Stimulated activated CD4-positive, alpha-beta T cell treated with anti-CD3 and anti-CD28 coated beads, Interleukin-2, amount 100 ng/mL, for 4 hours (primary cell): ENCODE measurements at regions not wholly inside any gene's neighbourhood (a gene's known extent, or its start where the extent isn't known, plus 50 kb on each side); places are given as distances from the start of the nearest gene placed in this dataset.

Source experiments
- DNase-seq: peaks from one replicate; pipeline ENCODE4 v3.0.0-alpha.2; 2020; ENCODE audit warnings: low read depth

DNA sequence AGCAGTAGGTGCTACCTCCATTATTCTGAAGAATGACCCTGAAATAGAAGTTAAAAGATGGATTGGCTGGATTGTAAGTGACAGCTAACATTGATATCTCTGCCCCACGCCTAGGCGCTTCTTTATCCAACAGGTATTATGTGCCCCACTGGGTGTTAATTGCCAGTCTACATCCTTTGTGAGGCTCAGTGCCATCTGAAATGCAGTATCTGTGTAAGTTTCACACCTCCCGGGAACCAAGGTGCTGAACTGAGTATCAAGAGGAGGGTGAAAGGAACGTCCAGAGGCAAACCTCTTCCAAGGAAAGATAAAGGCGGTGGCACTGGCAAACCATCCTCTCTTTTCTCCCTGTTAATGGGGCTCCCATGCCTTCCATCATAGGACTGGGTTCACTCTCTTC is 181.1 kb upstream of the UBL3 start:
- no peak for DNase-seq

DNA sequence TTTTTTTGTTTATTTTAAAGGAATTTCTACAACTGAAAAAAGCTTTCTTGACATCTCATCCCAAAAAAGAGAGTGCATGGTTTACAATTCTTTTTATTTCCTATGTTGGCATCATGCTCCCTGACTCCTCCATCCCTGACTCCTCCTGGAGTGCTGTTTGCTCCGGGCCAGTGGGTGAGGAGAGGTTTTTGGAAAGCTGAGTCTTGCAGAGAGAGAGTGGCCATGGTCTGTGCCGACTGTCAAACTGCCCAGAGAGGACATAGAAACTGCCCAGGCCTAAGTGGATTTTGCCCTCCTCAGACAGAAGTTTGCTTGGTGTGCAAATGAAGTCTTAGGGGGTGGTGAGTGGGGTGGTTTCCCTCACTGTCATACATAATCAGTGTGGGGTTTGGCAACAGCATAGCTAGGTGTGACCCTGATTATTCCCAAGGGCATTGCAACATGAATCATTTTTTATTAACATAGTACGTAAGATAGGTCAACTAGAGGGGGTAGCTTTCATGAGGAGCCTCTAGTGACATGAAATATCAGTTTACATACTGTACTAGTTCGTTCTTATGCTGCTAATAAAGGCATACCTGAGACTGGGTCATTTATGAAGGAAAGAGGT is 179.8 kb upstream of the UBL3 start:
- DNase-seq, result no peak

DNA sequence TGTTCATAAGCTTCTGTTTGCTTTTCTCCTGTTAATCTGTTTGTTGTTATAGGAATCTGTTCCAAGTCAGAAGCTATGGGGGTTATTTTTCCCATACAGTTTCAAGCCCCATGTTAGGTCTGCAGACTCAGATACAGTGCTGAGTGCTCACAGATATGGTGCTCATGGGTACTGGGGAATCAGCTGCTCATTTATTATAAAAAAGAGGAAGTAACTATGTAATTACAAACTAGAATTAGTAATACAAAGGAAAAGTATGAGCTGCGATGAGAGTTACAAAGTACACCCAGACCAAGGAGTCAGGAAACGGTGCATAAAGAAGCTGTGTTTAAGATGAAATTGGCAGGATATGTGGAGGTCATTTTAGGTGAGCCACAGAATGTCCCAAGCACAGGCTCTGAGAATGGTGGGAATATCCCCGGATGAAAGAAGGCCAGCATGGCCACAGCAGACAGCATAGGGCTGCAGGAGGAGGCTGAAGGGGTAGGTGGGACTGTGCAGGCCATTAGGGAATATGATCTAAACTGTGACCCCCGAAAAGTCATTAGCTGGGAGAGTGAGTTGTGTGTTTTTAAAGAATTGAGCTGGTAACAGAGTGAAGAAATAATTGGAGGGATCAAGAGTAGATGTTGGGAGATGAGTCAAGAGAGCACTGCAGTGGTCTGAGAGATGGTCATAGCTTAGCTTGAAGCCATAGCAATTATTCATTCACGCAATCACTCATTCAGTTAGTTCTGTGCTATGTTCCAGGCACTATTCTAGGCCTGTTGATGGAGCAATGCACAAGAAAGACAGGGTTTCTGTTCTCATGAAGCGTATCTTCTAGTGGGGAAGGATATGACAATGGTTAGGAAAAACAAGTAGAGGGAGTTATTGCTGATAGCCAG is 177.4 kb upstream of the UBL3 start:
- DNase-seq, result no peak

DNA sequence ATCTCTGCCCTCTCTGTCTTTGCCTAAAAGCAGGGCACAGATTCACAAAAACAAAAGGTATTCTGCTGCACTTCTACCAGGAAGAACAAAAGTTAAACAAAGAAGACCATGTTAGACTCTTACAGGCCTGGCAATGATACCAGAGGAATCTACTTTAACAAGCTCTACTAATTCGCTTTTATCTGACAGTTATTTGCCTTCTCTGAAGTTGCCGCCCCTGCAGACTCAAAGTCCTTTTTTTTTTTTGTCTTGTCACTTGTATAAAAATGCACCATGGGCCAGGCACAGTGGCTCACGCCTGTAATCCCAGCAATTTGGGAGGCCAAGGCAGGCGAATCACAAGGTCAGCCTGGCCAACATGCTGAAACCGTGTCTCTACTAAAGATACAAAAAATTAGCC is 176.5 kb upstream of the UBL3 start:
- no peak for DNase-seq

DNA sequence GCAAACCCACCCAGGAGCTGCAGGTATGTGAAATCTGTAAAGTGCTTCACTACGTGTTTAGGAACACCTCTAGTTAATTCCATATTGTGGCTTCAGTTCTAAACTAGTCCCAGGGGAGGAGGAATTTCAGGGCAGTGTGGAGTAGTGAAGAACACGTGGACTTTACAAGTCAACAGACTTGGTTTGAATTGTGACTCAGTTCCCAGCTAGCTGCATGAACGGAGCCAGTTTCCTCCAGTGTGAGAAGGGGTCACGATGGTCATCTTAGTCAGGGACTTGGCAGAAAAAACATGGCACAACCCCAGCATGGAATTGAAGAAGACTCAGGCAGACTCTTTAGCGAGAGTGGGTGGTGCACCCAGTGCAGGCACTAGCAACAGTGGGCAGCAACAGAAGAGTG is 175.7 kb upstream of the UBL3 start:
- DNase-seq, result no peak

DNA sequence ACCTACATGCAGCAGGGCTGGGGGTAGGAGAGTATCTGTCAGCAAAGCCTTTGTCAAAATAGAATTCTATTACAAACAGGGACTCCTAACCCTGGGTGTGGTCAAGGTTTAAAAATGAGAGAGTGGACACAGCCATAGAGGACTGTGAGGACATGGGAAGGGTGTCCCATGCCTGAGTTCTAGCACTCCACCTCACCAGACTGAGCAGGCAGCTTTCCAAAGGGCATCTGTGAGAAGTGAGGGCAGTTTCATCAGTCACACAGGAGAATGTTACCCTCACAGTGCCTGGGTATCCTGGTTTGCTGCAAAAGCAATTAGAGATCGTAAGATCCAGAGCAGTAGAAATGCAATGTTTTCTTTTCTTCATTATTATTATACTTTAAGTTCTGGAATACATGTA is 174.9 kb upstream of the UBL3 start:
- DNase-seq, result no peak

DNA sequence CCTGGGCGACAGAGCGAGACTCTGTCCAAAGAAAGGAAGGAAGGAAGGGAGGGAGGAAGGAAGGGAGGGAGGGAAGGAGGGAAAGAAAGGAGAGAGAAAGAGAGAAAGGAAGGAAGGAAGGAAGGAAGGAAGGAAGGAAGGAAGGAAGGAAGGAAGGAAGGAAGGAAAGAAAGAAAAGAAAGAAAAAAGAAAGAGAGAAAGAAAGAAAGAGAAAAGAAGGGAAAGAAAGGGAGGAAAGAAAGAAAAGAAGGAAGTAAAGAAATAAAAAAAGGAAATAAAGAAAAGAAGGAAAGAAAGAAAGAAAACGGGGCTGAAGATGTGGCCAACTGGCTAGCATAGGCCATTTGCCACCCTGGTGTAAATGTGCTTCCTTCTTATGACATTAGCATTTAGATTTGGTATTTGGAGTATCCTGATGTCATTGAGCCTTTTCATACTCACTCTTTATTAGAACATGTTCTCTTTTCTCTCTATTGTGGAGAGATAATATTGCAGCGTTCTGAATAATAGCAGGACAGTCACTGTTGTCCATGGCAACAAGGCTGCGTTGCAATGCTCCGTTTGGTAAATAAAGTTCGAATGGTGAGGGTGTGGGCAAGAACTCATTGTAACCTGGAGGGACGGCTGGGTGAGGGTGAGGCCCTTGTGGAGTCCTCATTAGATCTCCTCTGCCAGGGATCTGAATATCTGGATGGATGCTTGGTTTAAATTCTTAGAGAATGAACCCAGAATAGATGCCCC is 173.9 kb upstream of the UBL3 start:
- no peak for DNase-seq

DNA sequence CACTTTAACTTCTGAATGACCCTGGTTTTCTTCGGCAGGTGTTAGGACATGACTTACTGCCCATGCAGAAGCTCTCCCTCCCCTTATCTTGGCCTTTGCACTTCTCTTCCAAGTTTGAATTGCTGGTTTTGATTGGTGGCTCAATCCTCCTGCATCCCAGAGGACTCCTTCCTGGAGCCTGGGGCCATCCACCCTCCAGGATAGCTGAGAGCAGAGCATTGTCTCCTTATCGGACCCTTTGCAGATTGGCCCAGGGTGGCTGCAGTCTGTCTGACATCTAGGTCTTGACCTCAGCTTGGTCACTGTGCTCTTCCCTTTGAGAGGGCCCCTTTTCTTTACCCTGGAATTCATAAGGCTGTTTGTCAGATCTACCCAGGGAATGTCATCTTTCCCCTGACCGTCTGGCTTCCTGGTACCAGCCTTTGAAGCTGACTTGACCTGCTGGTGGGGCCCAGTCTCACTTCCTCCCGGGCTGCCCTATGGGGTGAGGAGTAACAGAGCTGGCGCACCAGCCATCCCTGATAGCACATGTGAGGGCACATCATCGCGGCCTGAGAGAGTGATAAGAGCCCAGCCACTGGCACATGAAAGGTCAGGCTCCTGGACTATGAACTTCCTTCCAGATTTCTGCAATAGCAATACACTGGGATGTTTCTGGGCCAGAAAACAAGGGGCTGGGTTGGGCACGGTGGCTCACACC is 172.9 kb upstream of the UBL3 start:
- no peak for DNase-seq

DNA sequence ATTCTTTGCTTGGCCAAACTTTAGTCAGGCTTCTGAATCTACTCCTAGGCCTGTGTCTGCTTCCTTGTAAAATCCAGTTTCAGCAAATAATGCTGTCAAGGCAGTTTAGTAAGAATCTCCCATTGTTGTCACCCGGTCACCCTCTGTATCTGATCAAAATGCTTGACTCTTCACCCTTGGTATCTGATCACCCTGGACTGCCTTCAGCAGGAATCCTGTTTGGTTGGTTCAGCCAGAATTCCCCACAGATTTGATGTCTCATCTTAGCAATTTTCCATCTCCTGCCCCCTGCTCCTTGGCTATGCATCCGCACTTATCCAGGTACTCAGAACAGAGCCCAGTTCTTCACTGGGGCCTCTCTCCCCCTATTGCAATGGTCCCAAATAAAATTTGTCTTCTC is 172.4 kb upstream of the UBL3 start:
- DNase-seq, result no peak

DNA sequence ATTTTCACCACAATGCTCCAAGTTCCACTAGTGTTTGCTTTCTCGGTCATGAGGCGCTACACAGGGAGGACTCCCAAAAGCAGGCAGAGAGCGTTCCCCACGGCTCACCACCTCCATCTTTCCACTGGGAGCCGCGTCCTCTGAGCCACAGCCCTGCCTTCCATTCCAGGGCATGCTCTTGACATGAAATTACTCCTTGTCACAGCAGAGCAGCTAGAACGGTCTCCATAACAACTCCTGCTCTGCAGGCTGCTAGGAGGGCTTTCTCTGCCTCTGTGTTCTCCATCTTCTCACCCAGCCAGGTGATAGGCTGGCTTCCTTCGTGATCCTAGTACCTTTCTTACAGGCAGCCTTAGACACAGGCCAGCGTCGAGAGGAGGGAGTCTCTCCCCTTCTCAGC is 171.8 kb upstream of the UBL3 start:
- DNase-seq, result no peak

DNA sequence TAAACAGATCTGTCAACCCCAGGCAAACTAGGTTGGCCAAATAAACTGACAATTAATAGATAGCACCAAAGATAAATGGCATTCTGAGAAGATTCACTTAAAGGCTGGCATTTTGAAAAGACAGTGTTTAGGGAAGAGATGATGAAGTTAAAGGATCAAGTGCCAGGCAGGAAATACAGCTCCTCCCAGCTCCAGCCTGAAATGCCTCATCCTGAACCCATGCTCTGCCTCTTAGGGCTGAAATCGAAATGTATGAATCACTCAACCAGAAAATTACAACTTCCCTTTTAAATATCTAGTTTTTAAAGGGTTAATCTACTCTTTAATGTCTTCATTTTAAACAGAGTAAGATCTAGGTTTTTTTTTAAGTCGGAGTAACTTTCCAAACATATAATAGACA is 171.2 kb upstream of the UBL3 start:
- no peak for DNase-seq

DNA sequence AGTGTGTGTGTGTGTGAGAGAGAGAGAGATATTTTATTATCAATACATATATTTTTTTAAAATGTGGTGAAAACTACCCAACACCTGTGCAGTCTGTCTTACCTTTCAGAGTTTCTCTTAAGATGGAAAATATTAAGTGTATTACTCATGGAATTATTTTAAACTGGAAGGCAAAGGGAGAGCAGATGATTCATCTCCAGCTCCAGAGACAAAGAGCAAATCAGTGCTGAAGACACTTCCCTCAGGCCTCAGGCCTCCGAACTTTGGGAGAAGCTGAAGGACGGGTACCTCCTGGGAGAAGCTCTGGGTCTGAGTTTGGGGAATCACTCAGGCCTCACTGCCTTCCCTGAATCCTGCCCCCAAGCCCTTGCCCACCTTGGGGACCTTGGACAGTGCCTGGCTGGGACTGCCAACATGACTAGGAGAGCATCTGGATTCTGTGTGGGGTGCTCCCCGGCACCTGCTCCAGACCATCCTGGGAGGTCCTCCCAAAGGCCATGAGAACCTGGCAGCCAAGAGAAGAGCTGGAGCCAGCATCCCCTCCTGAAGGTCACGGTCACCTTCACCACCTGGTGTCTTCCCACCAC is 170.4 kb upstream of the UBL3 start:
- no peak for DNase-seq

DNA sequence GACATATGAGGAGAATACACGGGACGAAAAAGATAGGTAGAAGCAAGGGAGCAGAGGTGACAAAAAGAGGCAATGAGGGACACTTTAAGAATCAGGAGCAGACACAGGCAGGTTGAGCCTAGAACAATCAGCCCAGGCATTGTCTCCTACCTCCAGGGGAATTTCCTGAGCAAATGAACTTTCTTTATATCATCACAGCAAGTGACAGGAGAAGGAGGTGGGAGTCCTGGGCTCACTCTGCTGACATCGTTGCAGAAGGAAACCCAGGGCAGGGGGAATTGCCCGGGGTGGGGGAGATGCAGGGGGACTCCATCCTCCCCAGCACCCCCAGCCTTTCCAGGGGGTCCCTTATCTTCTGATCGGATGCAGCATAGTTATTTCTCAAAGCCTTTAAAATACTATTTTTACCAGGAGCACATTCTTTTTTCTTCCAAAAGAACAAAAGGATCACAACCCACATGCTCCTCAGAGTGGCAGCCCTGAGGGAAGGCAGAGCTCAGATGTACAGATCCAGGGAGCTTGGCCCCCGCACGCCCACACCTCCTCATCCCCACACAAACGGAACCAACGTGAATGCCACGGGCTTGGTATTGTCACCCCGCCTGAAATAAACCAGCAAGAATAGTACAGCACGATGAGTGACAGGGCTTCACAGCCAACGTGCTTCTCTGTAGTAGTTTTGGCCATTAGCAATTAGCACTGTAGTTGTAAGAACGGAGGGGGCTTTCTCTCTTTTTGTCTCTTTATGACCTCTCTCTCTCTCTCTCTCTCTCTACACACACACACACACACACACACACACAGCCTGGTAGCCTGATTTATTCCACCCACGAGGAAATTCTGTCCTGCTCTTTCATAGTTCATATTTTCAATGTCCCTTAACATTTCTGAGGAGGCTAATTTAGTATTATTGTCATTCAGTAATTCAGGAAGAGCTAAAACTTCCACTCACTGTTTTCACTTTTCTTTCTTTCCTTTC is 169.5 kb upstream of the UBL3 start:
- no peak for DNase-seq

DNA sequence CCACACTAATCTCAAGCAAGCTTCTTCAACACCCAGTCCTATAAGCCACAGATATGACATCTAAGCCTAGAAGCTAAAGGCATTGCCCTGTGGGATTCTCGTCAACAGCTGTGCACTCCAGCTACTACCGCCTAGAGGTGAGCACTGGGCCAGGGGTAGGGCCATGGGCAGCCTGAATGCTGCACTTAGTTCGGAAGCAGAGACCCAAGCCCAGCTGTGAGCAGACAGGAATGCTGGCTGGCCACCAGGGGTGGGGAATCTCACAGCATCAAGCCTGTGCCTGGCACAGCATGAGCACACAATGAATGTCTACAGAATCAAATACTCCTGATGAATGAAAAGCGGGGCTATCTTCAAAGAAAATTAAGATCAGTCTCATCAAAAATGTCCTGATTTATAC is 167.5 kb upstream of the UBL3 start:
- DNase-seq, result no peak

DNA sequence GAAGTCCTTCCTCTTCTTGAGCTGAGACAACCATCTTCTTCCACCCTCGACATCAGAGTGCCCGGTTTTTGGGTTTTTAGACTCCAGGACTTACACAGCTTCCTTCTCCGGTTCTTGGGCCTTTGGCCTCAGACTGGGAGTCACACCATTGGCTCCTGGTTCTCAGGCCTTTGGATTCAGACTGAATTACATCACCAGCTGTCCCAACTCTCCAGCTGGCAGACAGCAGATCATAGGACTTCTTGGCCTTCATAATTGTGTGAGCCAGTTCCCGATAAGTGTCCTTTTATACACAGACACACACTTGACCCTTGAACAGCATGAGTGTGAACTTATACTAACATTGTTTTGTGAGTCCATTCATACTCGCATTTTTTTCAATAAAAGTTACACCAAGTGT is 166.0 kb upstream of the UBL3 start:
- no peak for DNase-seq

DNA sequence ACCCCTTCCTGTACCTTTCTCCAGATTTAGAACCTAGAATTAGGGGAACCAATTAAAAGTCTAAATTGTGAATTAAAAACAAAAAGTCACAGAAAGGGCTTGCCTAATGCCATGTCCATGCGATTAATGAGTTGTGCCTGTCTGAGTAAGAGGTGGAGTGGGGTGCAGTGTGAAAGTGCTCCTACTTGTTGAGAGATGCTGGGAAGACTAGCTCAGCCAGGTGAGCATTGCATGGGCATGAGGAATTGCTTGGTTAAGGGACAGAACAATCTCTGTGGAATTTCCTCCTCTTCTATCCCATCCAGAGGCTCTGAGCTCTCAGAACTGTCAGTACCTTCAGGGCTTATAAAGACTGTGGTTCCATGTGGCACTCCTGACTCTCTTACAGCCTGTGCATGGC is 159.0 kb upstream of the UBL3 start:
- no peak for DNase-seq

DNA sequence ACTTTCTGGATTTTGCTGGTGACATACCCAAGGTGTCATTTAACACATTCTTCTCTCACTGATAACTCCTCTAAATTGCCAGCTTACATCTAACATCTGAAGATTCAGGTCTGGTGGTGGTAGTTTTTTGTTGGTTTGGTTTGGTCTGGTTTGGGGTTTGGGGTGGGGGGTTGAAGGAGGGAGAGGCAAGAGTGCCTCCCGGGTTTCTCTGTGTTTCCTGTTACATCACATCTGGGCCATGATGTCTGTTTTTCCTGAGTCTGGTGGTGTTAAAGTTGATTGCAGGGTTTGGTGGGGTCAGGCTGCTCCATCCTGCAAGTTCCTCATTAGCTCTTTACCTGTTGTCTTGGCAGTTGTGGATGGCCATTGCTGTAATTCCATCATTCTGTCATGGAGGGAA is 155.8 kb upstream of the UBL3 start:
- no peak for DNase-seq

DNA sequence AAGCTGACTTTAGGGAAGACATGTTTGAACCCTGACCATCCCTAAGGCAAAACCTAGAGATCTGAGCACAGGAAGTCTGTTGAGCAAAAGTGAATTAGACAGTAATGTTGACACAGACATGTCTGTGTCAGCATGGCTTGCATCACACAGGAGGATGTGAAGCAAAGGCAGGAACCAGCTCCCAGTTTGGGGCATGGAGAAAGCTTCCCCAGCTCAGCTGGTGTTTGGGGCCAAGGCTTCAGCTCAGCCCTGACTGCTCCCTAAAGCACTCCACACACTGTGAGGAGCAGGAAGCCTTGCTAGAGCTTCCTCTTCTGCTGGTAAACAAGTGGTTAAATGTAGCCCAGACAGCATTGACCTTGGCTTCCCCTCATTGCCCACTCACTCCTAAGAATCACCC is 153.8 kb upstream of the UBL3 start:
- DNase-seq, result no peak

DNA sequence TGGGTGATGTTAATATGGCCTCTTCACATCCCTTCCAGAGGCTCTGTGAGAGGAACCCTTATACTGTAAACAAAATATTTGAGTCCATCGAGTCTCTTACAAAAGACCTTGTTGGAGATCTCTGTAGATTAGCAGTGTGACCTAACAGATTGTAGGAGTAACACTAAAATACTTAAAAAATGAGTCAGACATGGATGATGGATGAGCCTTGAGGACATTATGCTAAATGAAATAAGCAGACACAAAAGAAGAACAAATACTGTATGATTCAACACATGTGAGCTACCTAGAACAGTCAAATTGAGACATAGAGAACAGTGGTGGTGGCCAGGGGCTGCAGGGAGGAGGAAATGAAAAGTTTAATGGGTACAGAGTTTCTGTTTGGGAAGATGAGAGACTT is 152.2 kb upstream of the UBL3 start:
- DNase-seq, result no peak

DNA sequence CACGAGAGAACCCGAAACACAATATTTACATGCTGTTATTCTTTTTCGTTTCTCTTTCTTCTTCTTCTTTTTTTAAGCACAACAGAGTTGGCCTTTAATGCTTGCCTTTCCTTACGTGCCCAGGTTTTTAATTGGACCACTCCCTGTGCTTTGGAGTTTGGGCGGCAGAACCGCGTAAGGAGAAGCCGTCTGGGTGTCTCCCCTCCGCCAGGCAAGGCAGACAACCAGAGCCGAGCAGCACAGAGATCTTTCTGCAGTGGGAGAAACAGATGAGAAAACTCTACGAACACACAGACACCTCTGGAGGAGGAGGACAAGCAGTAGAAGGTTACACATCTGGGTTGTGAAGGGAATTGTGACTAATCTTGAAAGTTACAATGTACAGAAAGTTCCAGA is 150.0 kb upstream of the UBL3 start:
- no peak for DNase-seq
